ENCODE measurements at regions not wholly inside any gene's neighbourhood (a gene's known extent, or its start where the extent isn't known, plus 50 kb on each side); places are given as distances from the start of the nearest gene placed in this dataset.

- TF ChIP-seq POLR2A (IDR thresholded peaks at IDR 0.05; ENCODE audit: insufficient read depth in 1 of 2, low read depth in 2 of 2, low read length in 2 of 2) (no peak), ZNF331 (CRISPR knock-in tag; IDR thresholded peaks at IDR 0.05) (no peak), ZNF616 (CRISPR knock-in tag; IDR thresholded peaks at IDR 0.05; ENCODE audit: low read depth) (no peak), ZNF644 (CRISPR knock-in tag; IDR thresholded peaks at IDR 0.05; ENCODE audit: low read depth) (no peak), PHF20 (CRISPR knock-in tag; IDR thresholded peaks at IDR 0.05) (no peak), PBX2 (CRISPR knock-in tag; IDR thresholded peaks at IDR 0.05) (no peak), FIP1L1 (IDR thresholded peaks at IDR 0.05; ENCODE audit: borderline replicate concordance, insufficient read depth, low read depth, low read length) (no peak), HCFC1 (IDR thresholded peaks at IDR 0.05; ENCODE audit: low read depth, low read length) (no peak), ZNF225 (CRISPR knock-in tag; IDR thresholded peaks at IDR 0.05) (no peak), ZSCAN9 (CRISPR knock-in tag; IDR thresholded peaks at IDR 0.05; ENCODE audit: borderline replicate concordance) (no peak), MLX (CRISPR knock-in tag; IDR thresholded peaks at IDR 0.05) (no peak), ZNF891 (CRISPR knock-in tag; IDR thresholded peaks at IDR 0.05) (no peak)
These were observed 361.5 kb upstream of the PDGFD start for GRCh38 chr11:104525416-104525815.
